ENCODE measurements at regions not wholly inside any gene's neighbourhood (a gene's known extent, or its start where the extent isn't known, plus 50 kb on each side); places are given as distances from the start of the nearest gene placed in this dataset.

GRCh38 chr16:7910116-7910515, 577.5 kb downstream of the RBFOX1 start:
- no peaks in the 10 kb centered on the region for H3K9me3 ChIP-seq

DNA sequence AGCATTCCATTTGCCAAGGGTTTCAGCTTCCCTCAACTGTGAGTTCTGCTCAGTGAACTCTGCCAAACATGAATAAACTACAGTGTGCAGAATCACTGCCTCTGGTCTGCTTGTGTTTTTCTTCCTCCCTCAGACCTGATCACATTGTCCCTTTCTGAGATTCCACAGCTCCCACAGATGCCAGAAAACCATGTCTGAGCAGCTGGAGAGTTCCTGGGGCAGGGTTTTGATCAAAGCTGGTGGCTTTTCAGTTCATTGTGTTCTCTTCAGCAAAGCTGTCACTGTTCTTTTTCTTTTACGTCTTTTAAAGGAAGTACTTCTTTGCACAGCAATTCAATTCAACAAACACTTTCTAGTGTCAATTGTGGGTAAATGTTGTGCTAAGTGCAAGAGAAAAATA, 555.8 kb downstream of the RBFOX1 start:
- Histone ChIP-seq H3K9me3 (no peaks in the 10 kb centered on the region), H3K4me1 (no peaks in the 10 kb centered on the region), H3K4me3 (no peak overlapping the region), H3K36me3 (no peaks in the 10 kb centered on the region), H3K27ac (no peak overlapping the region), H3K27me3 (no peaks in the 10 kb centered on the region)
- TF ChIP-seq POLR2A (IDR thresholded peaks at IDR 0.05): no peak
- TF ChIP-seq CTCF (IDR thresholded peaks at IDR 0.05): no peak
- 8 to 16% methylated on average over 1 of the region's 1 CpG for WGBS, 2 donors
- DNase-seq: no peak
- intact Hi-C loops (cut with DNase I): no loop called here

More at GRCh38 chr16:7910116-7910515, 577.5 kb downstream of the RBFOX1 start:
- 75 to 78% methylated on average over 6 to 7 of the region's 7 CpGs for WGBS, 2 donors
- DNase-seq: no peak
- Histone ChIP-seq H3K4me3 (no peak overlapping the region), H3K27ac (no peak overlapping the region), H3K4me1 (no peaks in the 10 kb centered on the region), H3K27me3 (no peaks in the 10 kb centered on the region), H3K36me3 (no peaks in the 10 kb centered on the region)
- intact Hi-C loops (cut with DNase I): no loop called here
- TF ChIP-seq POLR2A (IDR thresholded peaks at IDR 0.05) (no peak), CTCF (IDR thresholded peaks at IDR 0.05) (no peak)

DNA sequence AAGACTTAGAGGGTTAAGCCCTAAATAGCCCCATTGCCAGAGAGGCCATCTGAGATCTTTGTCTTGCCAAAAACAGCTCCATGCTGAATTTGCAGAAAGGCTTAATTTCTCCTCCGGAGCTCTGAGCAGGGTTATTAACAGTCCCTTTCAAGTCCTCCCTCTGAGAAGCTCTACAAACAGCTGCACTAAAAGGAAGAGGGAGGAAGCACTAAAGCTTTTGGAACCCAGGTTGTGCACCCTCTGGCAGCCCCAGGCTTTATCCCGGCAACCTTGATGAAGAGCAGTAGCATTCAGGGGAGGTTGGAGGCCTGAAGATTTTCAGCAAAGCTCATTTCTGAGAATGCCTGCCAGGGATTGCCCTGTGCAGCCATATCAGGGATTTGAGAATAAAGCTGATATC, 554.7 kb downstream of the RBFOX1 start:
- TF ChIP-seq CTCF (IDR thresholded peaks at IDR 0.05) (no peak), POLR2A (IDR thresholded peaks at IDR 0.05) (no peak)
- H3K4me1 ChIP-seq: no peaks in the 10 kb centered on the region
- H3K4me3 ChIP-seq: no peak overlapping the region
- 22 to 37% methylated on average over 1 to 2 of the region's 2 CpGs for WGBS, 2 donors
- no peak for DNase-seq
- no peaks in the 10 kb centered on the region for H3K27me3 ChIP-seq
- no peaks in the 10 kb centered on the region for H3K36me3 ChIP-seq
- intact Hi-C loops (cut with DNase I): no loop called here
- H3K27ac ChIP-seq: no peak overlapping the region
- no peaks in the 10 kb centered on the region for H3K9me3 ChIP-seq

DNA sequence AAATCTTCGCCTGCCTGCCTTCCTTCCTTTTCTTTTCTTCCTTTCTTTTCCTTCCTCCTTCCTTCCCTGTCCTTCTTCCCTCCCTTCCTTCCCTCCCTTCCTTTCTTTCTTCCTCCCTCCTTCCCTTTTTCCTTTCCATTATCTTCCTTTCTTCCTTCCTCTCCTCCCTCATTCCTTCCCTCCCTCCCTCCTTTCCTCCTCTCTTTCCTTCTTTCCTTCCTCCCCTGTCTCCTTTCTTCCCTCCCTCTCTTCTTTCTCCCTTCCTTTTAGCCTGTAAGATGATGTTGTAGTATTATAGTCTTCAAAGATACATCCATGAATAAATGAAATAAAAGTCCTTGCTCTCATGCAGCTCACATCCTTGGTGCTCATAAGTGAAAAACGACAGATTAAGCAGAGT, 539.3 kb downstream of the RBFOX1 start:
- intact Hi-C loops (cut with DNase I): no loop called here
- H3K4me1 ChIP-seq: no peaks in the 10 kb centered on the region
- no peaks in the 10 kb centered on the region for H3K9me3 ChIP-seq
- no peak for TF ChIP-seq CTCF (IDR thresholded peaks at IDR 0.05)
- no peak for TF ChIP-seq POLR2A (IDR thresholded peaks at IDR 0.05)
- no peaks in the 10 kb centered on the region for H3K36me3 ChIP-seq
- DNase-seq: no peak
- 71 to 80% methylated on average over 2 of the region's 2 CpGs for WGBS, 2 donors
- no peaks in the 10 kb centered on the region for H3K27me3 ChIP-seq
- no peak overlapping the region for H3K27ac ChIP-seq
- no peak overlapping the region for H3K4me3 ChIP-seq

GRCh38 chr16:7871371-7871770, 538.7 kb downstream of the RBFOX1 start:
- H3K4me3 ChIP-seq: no peak overlapping the region
- TF ChIP-seq CTCF (IDR thresholded peaks at IDR 0.05) (no peak), POLR2A (IDR thresholded peaks at IDR 0.05) (no peak)
- H3K27me3 ChIP-seq: no peaks in the 10 kb centered on the region
- no peaks in the 10 kb centered on the region for H3K36me3 ChIP-seq
- H3K4me1 ChIP-seq: no peaks in the 10 kb centered on the region
- intact Hi-C loops (cut with DNase I): no loop called here
- H3K27ac ChIP-seq: no peak overlapping the region
- no peaks in the 10 kb centered on the region for H3K9me3 ChIP-seq
- WGBS, 2 donors: 66 to 82% methylated on average over 9 of the region's 9 CpGs
- no peak for DNase-seq
